GM23248 (cell line): ENCODE measurements at regions not wholly inside any gene's neighbourhood (a gene's known extent, or its start where the extent isn't known, plus 50 kb on each side); places are given as distances from the start of the nearest gene placed in this dataset.

ENCODE experiments used
- EZH2 ChIP-seq: fragments of 200-600 bp; sonication (generic); IDR thresholded peaks from 2 replicates; pipeline ENCODE4 v1.6.1; 2018; ENCODE audit warnings: antibody characterized with exemption, mild to moderate bottlenecking; ENCODE audit not compliant: insufficient read depth, poor library complexity, severe bottlenecking
- EZH2phosphoT487 ChIP-seq: fragments of 200-600 bp; sonication (generic); IDR thresholded peaks from 2 replicates; pipeline ENCODE4 v1.6.1; 2018; ENCODE audit warnings: antibody characterized with exemption, moderate library complexity, mild to moderate bottlenecking, low read depth; ENCODE audit not compliant: insufficient read depth

GRCh38 chr13:65553096-65553727 lies 1676.9 kb downstream of the PCDH9 start:
- no peak for TF ChIP-seq EZH2
- no peak for TF ChIP-seq EZH2phosphoT487
